Peyer's patch (tissue), 4 donors: ENCODE measurements at regions not wholly inside any gene's neighbourhood (a gene's known extent, or its start where the extent isn't known, plus 50 kb on each side); places are given as distances from the start of the nearest gene placed in this dataset.
"Not testable (repeated sequence)": the region's sequence is repeated elsewhere in the genome, so short reads cannot be mapped to it uniquely, and the experiment has no call there.

Experiments used
- DNase-seq, 3 donors: peaks; one replicate each; pipeline ENCODE4 v3.0.0-alpha.2; 2017 to 2019
- H3K27ac ChIP-seq, 4 donors: fragments of 200-600 bp; sonication (generic); one replicate each; pipeline ENCODE4 v1.5.1; 2016 to 2019
- H3K27me3 ChIP-seq, 2 donors: fragments of 200-600 bp; sonication (generic); one replicate each; pipeline ENCODE4 v1.5.1; 2019
- H3K36me3 ChIP-seq, 3 donors: fragments of 200-600 bp; sonication (generic); one replicate each; pipeline ENCODE4 v1.5.1; 2016 to 2019
- H3K4me1 ChIP-seq, 4 donors: fragments of 200-600 bp; sonication (generic); one replicate each; pipeline ENCODE4 v1.5.1; 2016 to 2019
- H3K4me3 ChIP-seq, 4 donors: fragments of 200-600 bp; sonication (generic); 1 replicate in 3 of 4; 2 replicates in 1 of 4; pipeline ENCODE4 v1.5.1; 2016 to 2019; ENCODE audit warnings: mild to moderate bottlenecking in 1 of 4
- H3K9me3 ChIP-seq, 4 donors: fragments of 200-600 bp; sonication (generic); one replicate each; pipeline ENCODE4 v1.5.1; 2016 to 2019; ENCODE audit warnings: mild to moderate bottlenecking in 1 of 4
- CTCF ChIP-seq, 6 experiments: fragments of 450-650 bp in 4 of 6; fragments of 200-600 bp in 2 of 6; sonication (generic) in 1 of 6; IDR thresholded peaks; one replicate each; pipeline ENCODE4 v1.5.1; 2017 to 2019; ENCODE audit warnings: antibody characterized with exemption in 6 of 6, mild to moderate bottlenecking in 3 of 6, moderate library complexity in 1 of 6
- POLR2A ChIP-seq, 2 donors: fragments of 450-650 bp; IDR thresholded peaks; one replicate each; pipeline ENCODE4 v1.5.1; 2017; ENCODE audit warnings: antibody characterized with exemption in 2 of 2, mild to moderate bottlenecking in 2 of 2, moderate library complexity in 2 of 2

GRCh38 chr5:135170500-135170899, 136.5 kb upstream of the PITX1 start:
- no peak for DNase-seq
- Histone ChIP-seq H3K4me1 (no peaks in the 10 kb centered on the region), H3K27me3 (no peaks in the 10 kb centered on the region), H3K4me3 (no peak overlapping the region), H3K27ac (no peak overlapping the region), H3K36me3 (no peaks in the 10 kb centered on the region), H3K9me3 (no peaks in the 10 kb centered on the region)
- TF ChIP-seq CTCF (IDR thresholded peaks at IDR 0.05) (no peak), POLR2A (IDR thresholded peaks at IDR 0.05) (no peak)

DNA sequence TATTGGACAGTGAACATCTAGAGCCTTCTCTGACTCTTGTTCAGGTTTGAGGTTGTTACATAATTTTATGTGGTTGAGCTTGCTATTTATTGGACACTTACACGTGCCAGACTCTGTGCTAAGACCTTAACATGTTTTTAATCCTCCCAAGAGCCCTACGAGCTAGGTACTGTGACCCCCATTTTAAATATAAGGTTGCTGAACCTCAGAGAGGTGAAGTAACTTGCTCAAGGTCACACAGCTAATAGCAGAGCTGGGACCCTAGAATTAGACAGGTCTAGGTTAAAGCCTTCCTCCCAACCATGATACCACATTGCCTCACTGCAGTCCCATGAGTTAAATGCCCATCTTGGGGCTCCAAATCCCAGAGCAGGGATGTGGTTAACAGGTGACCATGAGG, 135.7 kb upstream of the PITX1 start:
- Histone ChIP-seq H3K4me1 (no peaks in the 10 kb centered on the region), H3K9me3 (no peaks in the 10 kb centered on the region), H3K27me3 (no peaks in the 10 kb centered on the region), H3K36me3 (no peaks in the 10 kb centered on the region), H3K27ac (no peak overlapping the region), H3K4me3 (no peak overlapping the region)
- TF ChIP-seq CTCF (IDR thresholded peaks at IDR 0.05): no peak
- no peak for TF ChIP-seq POLR2A (IDR thresholded peaks at IDR 0.05)
- DNase-seq: no peak

- no peak overlapping the region for H3K4me3 ChIP-seq
- no peaks in the 10 kb centered on the region for H3K9me3 ChIP-seq
- H3K27ac ChIP-seq: no peak overlapping the region
- no peak for DNase-seq
- no peaks in the 10 kb centered on the region for H3K27me3 ChIP-seq
- no peaks in the 10 kb centered on the region for H3K36me3 ChIP-seq
- TF ChIP-seq CTCF (IDR thresholded peaks at IDR 0.05) (no peak), POLR2A (IDR thresholded peaks at IDR 0.05) (no peak)
- no peaks in the 10 kb centered on the region for H3K4me1 ChIP-seq
Measured at GRCh38 chr5:135167634-135168033, 133.6 kb upstream of the PITX1 start.

DNA sequence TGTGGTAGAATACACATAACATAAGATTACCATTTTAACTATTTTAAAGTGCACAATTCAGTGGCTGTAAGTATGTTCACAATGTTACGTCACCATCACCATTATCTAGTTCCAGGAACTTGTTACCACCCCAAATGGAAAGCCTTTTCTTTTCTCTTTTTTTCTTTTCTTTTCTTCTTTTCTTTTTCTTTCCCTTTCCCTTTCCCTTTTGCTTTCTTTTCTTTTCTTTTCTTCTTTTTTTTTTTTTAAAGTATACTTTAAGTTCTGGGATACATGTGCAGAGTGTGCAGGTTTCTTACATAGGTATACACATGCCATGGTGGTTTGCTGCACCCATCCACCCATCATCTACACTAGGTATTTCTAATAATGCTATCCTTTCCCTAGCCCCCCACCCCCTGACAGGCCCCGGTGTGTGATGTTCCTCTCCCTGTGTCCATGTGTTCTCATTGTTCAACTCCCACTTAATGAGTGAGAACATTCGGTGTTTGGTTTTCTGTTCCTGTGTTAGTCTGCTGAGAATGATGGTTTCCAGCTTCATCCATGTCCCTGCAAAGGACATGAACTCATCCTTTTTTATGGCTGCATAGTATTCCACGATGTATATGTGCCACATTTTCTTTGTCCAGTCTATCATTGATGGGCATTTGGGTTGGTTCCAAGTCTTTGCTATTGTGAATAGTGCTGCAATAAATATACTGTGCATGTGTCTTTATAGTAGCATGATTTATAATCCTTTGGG, 131.0 kb upstream of the PITX1 start:
- H3K27ac ChIP-seq, H3K4me3 ChIP-seq, H3K4me1 ChIP-seq, H3K36me3 ChIP-seq, H3K9me3 ChIP-seq, DNase-seq, H3K27me3 ChIP-seq: not testable (repeated sequence)

DNA sequence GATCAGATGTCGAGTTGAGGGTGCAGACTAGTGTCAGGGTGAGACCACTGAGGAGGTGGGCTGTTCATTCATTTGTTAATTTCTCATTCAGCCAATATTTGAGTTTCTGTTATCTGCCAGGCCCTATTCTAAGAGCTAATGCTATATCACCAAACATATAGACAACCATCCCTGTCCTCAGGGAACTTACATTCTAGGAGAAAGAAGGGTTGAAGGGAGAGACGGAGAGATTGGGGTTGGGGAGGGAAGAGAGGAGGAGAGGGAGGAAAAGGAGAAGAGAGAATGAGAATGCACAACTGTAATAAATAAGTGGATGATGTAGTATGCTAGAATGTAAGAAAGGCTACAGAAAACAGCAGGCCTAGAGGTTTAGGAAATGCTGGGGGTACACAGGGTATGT, 129.9 kb upstream of the PITX1 start:
- H3K4me1 ChIP-seq: no peaks in the 10 kb centered on the region
- H3K27ac ChIP-seq: no peak overlapping the region
- no peaks in the 10 kb centered on the region for H3K27me3 ChIP-seq
- no peak for DNase-seq
- H3K4me3 ChIP-seq: no peak overlapping the region
- TF ChIP-seq POLR2A (IDR thresholded peaks at IDR 0.05) (no peak), CTCF (IDR thresholded peaks at IDR 0.05) (no peak)
- H3K36me3 ChIP-seq: no peaks in the 10 kb centered on the region
- H3K9me3 ChIP-seq: peaks cover 0 to 4% (median 0%) of the 10 kb centered on the region in 4 donors

GRCh38 chr5:135163391-135163790, 129.4 kb upstream of the PITX1 start:
- H3K27ac ChIP-seq: no peak overlapping the region
- TF ChIP-seq CTCF (IDR thresholded peaks at IDR 0.05): no peak
- no peak for TF ChIP-seq POLR2A (IDR thresholded peaks at IDR 0.05)
- H3K27me3 ChIP-seq: no peaks in the 10 kb centered on the region
- no peak for DNase-seq
- no peaks in the 10 kb centered on the region for H3K4me1 ChIP-seq
- no peaks in the 10 kb centered on the region for H3K36me3 ChIP-seq
- H3K9me3 ChIP-seq: peaks cover 0 to 4% (median 0%) of the 10 kb centered on the region in 4 donors
- H3K4me3 ChIP-seq: no peak overlapping the region
